CD8-positive, alpha-beta memory T cell (primary cell): ENCODE measurements at regions not wholly inside any gene's neighbourhood (a gene's known extent, or its start where the extent isn't known, plus 50 kb on each side); places are given as distances from the start of the nearest gene placed in this dataset.

ENCODE experiments used
- CTCF ChIA-PET: fragments of 350-600 bp; sonication (Branson Sonifier 250); formaldehyde crosslinking; loops from one replicate; lab custom pipeline; 2021; ENCODE audit warnings: antibody characterized with exemption; lab: Charles Lee
- POLR2A ChIA-PET: fragments of 350-600 bp; sonication (Branson Sonifier 250); formaldehyde crosslinking; loops from one replicate; lab custom pipeline; 2021; ENCODE audit warnings: antibody characterized with exemption; lab: Charles Lee
- DNase-seq, 5 donors: peaks; one replicate each; pipeline versions ENCODE4 v3.0.0 to v3.0.0-alpha.2; 2020 to 2022; ENCODE audit warnings: mixed read lengths in 1 of 5
- H3K27ac ChIP-seq: one replicate; pipeline ENCODE4 v1.7.0; 2013; ENCODE audit warnings: low read depth, mild to moderate bottlenecking, low read length, moderate library complexity
- H3K27me3 ChIP-seq: 2 replicates; pipeline ENCODE4 v1.7.0; 2013; ENCODE audit warnings: low read length, mild to moderate bottlenecking; ENCODE audit not compliant: insufficient read depth, poor library complexity, severe bottlenecking
- H3K36me3 ChIP-seq: 2 replicates; pipeline ENCODE4 v1.7.0; 2013; ENCODE audit warnings: mild to moderate bottlenecking, low read length, moderate library complexity; ENCODE audit not compliant: insufficient read depth
- H3K4me1 ChIP-seq: 2 replicates; pipeline ENCODE4 v1.7.0; 2013; ENCODE audit warnings: mild to moderate bottlenecking, low read length, moderate library complexity; ENCODE audit not compliant: insufficient read depth
- H3K4me3 ChIP-seq: 2 replicates; pipeline ENCODE4 v1.7.0; 2013; ENCODE audit warnings: mild to moderate bottlenecking, low read length
- H3K9me3 ChIP-seq: 2 replicates; pipeline ENCODE4 v1.7.0; 2013; ENCODE audit warnings: mild to moderate bottlenecking, low read length
- H3K27ac Mint-ChIP-seq, 8 donors: one replicate each; pipeline ENCODE4 v1.8.0; 2020 to 2021; ENCODE audit warnings: mixed read lengths in 8 of 8, mild to moderate bottlenecking in 6 of 8, inconsistent platforms in 3 of 8, moderate library complexity in 3 of 8
- H3K27me3 Mint-ChIP-seq, 2 donors: one replicate each; pipeline ENCODE4 v1.8.0; 2020 to 2021; ENCODE audit warnings: mixed read lengths in 2 of 2, mild to moderate bottlenecking in 1 of 2, moderate library complexity in 1 of 2
- H3K36me3 Mint-ChIP-seq, 3 donors: one replicate each; pipeline ENCODE4 v1.8.0; 2020 to 2021; ENCODE audit warnings: mixed read lengths in 3 of 3, inconsistent platforms in 1 of 3, mild to moderate bottlenecking in 1 of 3
- H3K4me1 Mint-ChIP-seq, 3 donors: one replicate each; pipeline ENCODE4 v1.8.0; 2020 to 2021; ENCODE audit warnings: mixed read lengths in 3 of 3, inconsistent platforms in 1 of 3, mild to moderate bottlenecking in 1 of 3
- H3K4me3 Mint-ChIP-seq, 7 donors: one replicate each; pipeline ENCODE4 v1.8.0; 2020 to 2021; ENCODE audit warnings: mixed read lengths in 7 of 7, mild to moderate bottlenecking in 6 of 7, moderate library complexity in 4 of 7, inconsistent platforms in 2 of 7
- H3K9me3 Mint-ChIP-seq, 5 donors: one replicate each; pipeline ENCODE4 v1.8.0; 2020 to 2022; ENCODE audit warnings: mixed read lengths in 5 of 5, mild to moderate bottlenecking in 3 of 5, moderate library complexity in 2 of 5, inconsistent platforms in 1 of 5

DNA sequence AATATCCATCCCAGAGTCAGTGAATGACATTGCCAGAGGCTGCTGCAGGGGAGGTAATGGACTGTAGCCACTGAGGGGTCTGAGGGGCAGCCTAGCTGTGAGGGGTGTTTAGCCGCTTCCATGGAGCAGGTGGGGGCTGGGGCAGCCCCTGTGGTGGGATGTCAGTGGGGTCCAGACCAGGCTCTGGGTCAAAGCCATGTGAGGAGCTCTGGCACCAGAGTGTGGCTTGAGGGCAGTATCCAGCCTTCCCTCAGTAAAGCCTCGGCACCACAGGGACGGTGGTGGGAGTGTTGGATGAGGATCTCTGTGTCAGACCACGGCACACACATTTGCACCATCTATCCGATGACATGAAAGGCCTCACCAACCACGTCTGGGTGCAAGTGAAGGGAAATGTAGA, 85.0 kb downstream of the INHBB start:
- ChIA-PET POLR2A (no interaction called here), CTCF (no interaction called here)
- H3K9me3 Mint-ChIP-seq, result no peaks in the 10 kb centered on the region
- Histone ChIP-seq H3K36me3 (no peaks in the 10 kb centered on the region), H3K27ac (no peak overlapping the region), H3K27me3 (no peaks in the 10 kb centered on the region), H3K4me3 (no peak overlapping the region), H3K4me1 (no peaks in the 10 kb centered on the region), H3K9me3 (no peaks in the 10 kb centered on the region)
- no peak overlapping the region for H3K27ac Mint-ChIP-seq
- H3K36me3 Mint-ChIP-seq, result no peaks in the 10 kb centered on the region
- peaks cover 7 to 17% of the 10 kb centered on the region in 2 donors for H3K27me3 Mint-ChIP-seq
- H3K4me3 Mint-ChIP-seq, result no peak overlapping the region
- H3K4me1 Mint-ChIP-seq, result no peaks in the 10 kb centered on the region
- no peak for DNase-seq

GRCh38 chr2:120431386-120432292, 85.7 kb downstream of the INHBB start:
- Histone ChIP-seq H3K4me3 (no peak overlapping the region), H3K4me1 (no peaks in the 10 kb centered on the region), H3K27me3 (no peaks in the 10 kb centered on the region), H3K9me3 (no peaks in the 10 kb centered on the region), H3K27ac (no peak overlapping the region), H3K36me3 (no peaks in the 10 kb centered on the region)
- DNase-seq, result no peak
- peaks cover 7 to 18% of the 10 kb centered on the region in 2 donors for H3K27me3 Mint-ChIP-seq
- H3K27ac Mint-ChIP-seq, result no peak overlapping the region
- H3K4me3 Mint-ChIP-seq, result no peak overlapping the region
- H3K9me3 Mint-ChIP-seq, result no peaks in the 10 kb centered on the region
- ChIA-PET CTCF (no interaction called here), POLR2A (no interaction called here)
- no peaks in the 10 kb centered on the region for H3K36me3 Mint-ChIP-seq
- no peaks in the 10 kb centered on the region for H3K4me1 Mint-ChIP-seq

GRCh38 chr2:120432293-120432975, 86.5 kb downstream of the INHBB start:
- Histone ChIP-seq H3K36me3 (no peaks in the 10 kb centered on the region), H3K4me1 (no peaks in the 10 kb centered on the region), H3K27me3 (no peaks in the 10 kb centered on the region), H3K9me3 (no peaks in the 10 kb centered on the region), H3K4me3 (no peak overlapping the region), H3K27ac (no peak overlapping the region)
- Mint-ChIP-seq H3K9me3 (no peaks in the 10 kb centered on the region), H3K36me3 (no peaks in the 10 kb centered on the region), H3K27me3 (peaks cover 6 to 22% of the 10 kb centered on the region in 2 donors), H3K4me1 (no peaks in the 10 kb centered on the region), H3K4me3 (no peak overlapping the region), H3K27ac (no peak overlapping the region)
- ChIA-PET POLR2A (no interaction called here), CTCF (no interaction called here)
- no peak for DNase-seq

DNA sequence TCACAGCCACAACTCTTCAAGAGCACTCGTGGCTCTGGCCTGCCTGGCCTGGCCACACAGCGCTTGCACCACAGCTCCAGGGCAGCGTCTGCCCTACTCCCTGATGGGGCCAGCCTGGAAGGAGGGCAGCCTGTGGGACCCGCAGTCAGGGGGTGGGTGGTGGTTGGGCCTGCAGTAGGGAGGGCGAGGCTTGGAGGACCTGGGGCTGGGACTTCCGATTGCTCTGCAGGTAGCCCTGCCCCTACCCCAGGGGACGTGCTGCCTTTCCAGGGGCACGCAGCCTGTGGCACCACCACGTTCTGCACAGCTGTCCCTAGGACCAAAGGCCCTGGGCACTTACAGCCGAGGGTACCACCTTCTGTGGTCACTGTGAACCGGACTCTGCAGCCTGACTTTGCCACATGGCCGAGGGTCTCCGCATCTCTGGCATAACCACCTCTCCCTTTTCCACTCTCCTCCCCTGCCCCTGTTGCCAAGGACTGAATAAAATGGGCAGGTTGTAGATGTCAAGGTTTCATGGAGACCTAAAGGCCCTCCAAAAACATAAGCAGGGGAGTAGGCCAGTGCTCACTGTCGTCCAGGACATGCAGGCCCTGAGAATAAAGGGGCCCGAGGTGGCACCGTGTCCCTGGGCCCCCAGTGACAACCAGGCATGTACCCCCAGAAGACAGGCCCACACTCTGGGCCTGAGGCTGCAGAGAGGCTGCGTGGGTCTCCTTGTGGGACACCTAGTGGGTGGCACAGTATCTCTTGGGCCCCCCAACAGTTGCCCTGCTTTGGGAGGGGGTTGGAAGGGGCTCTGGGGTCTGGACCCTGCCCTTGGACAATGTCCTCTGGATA, 87.3 kb downstream of the INHBB start:
- no peak overlapping the region for H3K27ac ChIP-seq
- Mint-ChIP-seq H3K27ac (no peak overlapping the region), H3K36me3 (no peaks in the 10 kb centered on the region), H3K4me1 (no peaks in the 10 kb centered on the region), H3K27me3 (peaks cover 5 to 26% of the 10 kb centered on the region in 2 donors), H3K4me3 (no peak overlapping the region), H3K9me3 (no peaks in the 10 kb centered on the region)
- DNase-seq, result no peak
- no peaks in the 10 kb centered on the region for H3K9me3 ChIP-seq
- no peaks in the 10 kb centered on the region for H3K27me3 ChIP-seq
- H3K4me3 ChIP-seq, result no peak overlapping the region
- ChIA-PET POLR2A (no interaction called here), CTCF (no interaction called here)
- no peaks in the 10 kb centered on the region for H3K4me1 ChIP-seq
- no peaks in the 10 kb centered on the region for H3K36me3 ChIP-seq

GRCh38 chr2:120433816-120434290, 87.9 kb downstream of the INHBB start:
- ChIA-PET POLR2A (no interaction called here), CTCF (no interaction called here)
- no peaks in the 10 kb centered on the region for H3K36me3 ChIP-seq
- Mint-ChIP-seq H3K27me3 (peaks cover 9 to 26% of the 10 kb centered on the region in 2 donors), H3K9me3 (no peaks in the 10 kb centered on the region), H3K27ac (no peak overlapping the region), H3K36me3 (no peaks in the 10 kb centered on the region), H3K4me1 (no peaks in the 10 kb centered on the region), H3K4me3 (no peak overlapping the region)
- H3K27me3 ChIP-seq, result no peaks in the 10 kb centered on the region
- DNase-seq, result no peak
- H3K9me3 ChIP-seq, result no peaks in the 10 kb centered on the region
- no peak overlapping the region for H3K27ac ChIP-seq
- no peaks in the 10 kb centered on the region for H3K4me1 ChIP-seq
- no peak overlapping the region for H3K4me3 ChIP-seq

DNA sequence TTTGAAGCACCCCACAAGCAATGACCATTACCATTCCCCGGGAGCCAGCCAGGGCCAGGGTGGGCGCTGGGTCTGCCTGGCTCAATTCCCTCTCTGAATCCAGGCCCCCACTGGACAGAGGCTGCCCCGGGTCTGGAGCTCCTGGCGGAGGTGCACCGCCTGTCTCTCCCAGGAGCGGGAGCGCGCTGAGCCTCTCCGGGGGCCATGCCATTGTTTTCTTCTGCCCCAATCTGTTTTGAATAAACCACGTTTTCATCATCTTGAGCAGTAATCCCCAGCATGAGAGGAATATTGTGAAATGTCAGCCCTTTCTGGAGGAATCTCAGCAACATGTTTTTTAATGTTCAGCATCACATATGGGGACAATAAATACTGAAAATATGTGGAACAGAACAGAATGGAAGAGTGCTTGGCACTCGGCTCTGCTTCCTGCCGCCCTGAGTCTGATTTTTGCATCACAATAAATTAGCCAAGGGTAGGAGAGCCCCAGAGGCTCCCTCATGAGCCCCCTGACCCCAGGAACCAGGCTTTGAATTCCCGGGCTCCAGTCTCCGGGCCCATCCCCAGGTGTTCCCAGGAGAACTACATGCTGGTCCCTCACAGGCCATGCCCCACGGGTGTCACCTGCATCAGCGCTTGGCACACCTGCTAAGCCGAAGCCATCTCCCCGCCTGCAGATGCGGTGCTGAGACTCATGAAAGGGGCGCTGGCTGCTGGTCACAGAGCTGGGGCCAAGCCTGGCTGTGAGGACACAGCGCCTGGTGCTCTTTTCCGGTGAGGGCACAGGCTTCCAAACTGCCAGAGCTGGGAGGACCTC, 88.8 kb downstream of the INHBB start:
- Histone ChIP-seq H3K27ac (no peak overlapping the region), H3K36me3 (no peaks in the 10 kb centered on the region), H3K9me3 (no peaks in the 10 kb centered on the region), H3K4me3 (no peak overlapping the region), H3K4me1 (no peaks in the 10 kb centered on the region), H3K27me3 (no peaks in the 10 kb centered on the region)
- no peaks in the 10 kb centered on the region for H3K4me1 Mint-ChIP-seq
- POLR2A ChIA-PET, result no interaction called here
- peaks cover 9 to 28% of the 10 kb centered on the region in 2 donors for H3K27me3 Mint-ChIP-seq
- no peak for DNase-seq
- no peaks in the 10 kb centered on the region for H3K9me3 Mint-ChIP-seq
- H3K27ac Mint-ChIP-seq, result no peak overlapping the region
- no peak overlapping the region for H3K4me3 Mint-ChIP-seq
- CTCF ChIA-PET, result no interaction called here
- H3K36me3 Mint-ChIP-seq, result no peaks in the 10 kb centered on the region

DNA sequence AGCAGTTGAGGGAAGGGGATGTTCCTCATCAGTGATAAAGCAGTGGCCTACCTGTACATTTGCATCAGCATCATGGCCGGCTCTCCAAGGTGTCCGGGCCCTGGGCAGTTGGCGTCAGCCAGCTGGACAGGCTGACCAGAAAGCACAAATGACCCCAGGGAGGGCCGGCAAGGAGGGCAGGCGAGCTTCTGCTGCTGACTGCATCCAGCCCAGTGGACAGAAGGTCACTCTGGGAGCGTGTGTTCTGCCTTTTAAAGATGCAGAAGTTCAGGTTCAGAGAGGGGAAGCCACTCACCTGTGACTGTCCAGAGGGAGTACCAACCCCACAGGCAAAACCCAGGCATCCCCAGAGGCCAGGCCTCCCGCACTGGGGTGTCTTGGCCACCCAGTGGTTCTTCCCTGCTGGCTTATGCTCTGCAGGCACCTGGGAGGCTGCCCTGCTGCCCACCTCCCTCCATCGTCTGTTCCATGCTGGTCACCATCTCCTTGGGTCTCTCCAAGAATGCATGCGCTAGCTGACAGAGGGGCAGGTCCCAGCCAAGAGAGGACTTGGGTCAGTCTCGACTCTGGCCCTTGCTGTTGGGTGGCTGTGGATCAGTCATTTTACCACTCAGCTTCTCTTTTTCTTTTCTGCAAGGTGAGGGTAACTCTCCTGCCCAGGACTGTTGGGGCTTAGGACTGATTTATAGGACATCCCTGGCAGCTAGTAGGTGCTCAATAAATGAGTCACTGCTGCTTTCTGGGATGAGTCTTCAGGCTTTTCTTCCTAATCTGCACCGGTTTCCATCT, 89.9 kb downstream of the INHBB start:
- H3K4me3 ChIP-seq, result no peak overlapping the region
- CTCF ChIA-PET, result no interaction called here

More for the DNA sequence above, 89.9 kb downstream of the INHBB start:
- H3K27me3 Mint-ChIP-seq, result peaks cover 10 to 33% of the 10 kb centered on the region in 2 donors
- H3K4me3 Mint-ChIP-seq, result no peak overlapping the region
- no peak for DNase-seq
- no peaks in the 10 kb centered on the region for H3K4me1 ChIP-seq
- no peak overlapping the region for H3K27ac ChIP-seq
- H3K9me3 Mint-ChIP-seq, result no peaks in the 10 kb centered on the region
- no peak overlapping the region for H3K27ac Mint-ChIP-seq
- H3K27me3 ChIP-seq, result peaks cover under 1% of the 10 kb centered on the region
- POLR2A ChIA-PET, result no interaction called here
- no peaks in the 10 kb centered on the region for H3K36me3 ChIP-seq
- no peaks in the 10 kb centered on the region for H3K4me1 Mint-ChIP-seq
- H3K9me3 ChIP-seq, result no peaks in the 10 kb centered on the region
- no peaks in the 10 kb centered on the region for H3K36me3 Mint-ChIP-seq
